Type B pancreatic cell (in vitro differentiated cells): ENCODE measurements at regions not wholly inside any gene's neighbourhood (a gene's known extent, or its start where the extent isn't known, plus 50 kb on each side); places are given as distances from the start of the nearest gene placed in this dataset.
"Not testable (repeated sequence)": the region's sequence is repeated elsewhere in the genome, so short reads cannot be mapped to it uniquely, and the experiment has no call there.

Experiments
- DNase-seq: peaks from one replicate; pipeline ENCODE4 v3.0.0; 2021; ENCODE audit warnings: mixed read lengths; ENCODE audit not compliant: unreplicated experiment; ENCODE audit errors: extremely low spot score
- H3K27ac Mint-ChIP-seq: 2 replicates; pipeline ENCODE4 v1.8.0; 2021; ENCODE audit warnings: mild to moderate bottlenecking, mixed read lengths
- H3K27me3 Mint-ChIP-seq: 2 replicates; pipeline ENCODE4 v1.8.0; 2021; ENCODE audit warnings: mixed read lengths
- H3K36me3 Mint-ChIP-seq: 2 replicates; pipeline ENCODE4 v1.8.0; 2021; ENCODE audit warnings: mixed read lengths
- H3K4me1 Mint-ChIP-seq: one replicate; pipeline ENCODE4 v1.8.0; 2021; ENCODE audit warnings: mixed read lengths; ENCODE audit not compliant: unreplicated experiment
- H3K4me3 Mint-ChIP-seq: 2 replicates; pipeline ENCODE4 v1.8.0; 2021; ENCODE audit warnings: mild to moderate bottlenecking, mixed read lengths
- H3K9me3 Mint-ChIP-seq: 2 replicates; pipeline ENCODE4 v1.8.0; 2021; ENCODE audit warnings: mixed read lengths
- CTCF ChIP-seq: fragments of 200-600 bp; sonication (generic); conservative IDR thresholded peaks from 2 replicates; pipeline ENCODE4 v1.5.0; 2021; ENCODE audit warnings: antibody characterized with exemption, mild to moderate bottlenecking

GRCh38 chr6:133129556-133129955 is 111.6 kb upstream of the EYA4 start:
- H3K27ac Mint-ChIP-seq, result no peak overlapping the region
- H3K27me3 Mint-ChIP-seq, result no peaks in the 10 kb centered on the region
- no peak overlapping the region for H3K4me3 Mint-ChIP-seq
- no peak for DNase-seq
- no peak for TF ChIP-seq CTCF
- no peaks in the 10 kb centered on the region for H3K36me3 Mint-ChIP-seq
- peaks cover 18% of the 10 kb centered on the region for H3K4me1 Mint-ChIP-seq
- no peaks in the 10 kb centered on the region for H3K9me3 Mint-ChIP-seq

- no peaks in the 10 kb centered on the region for H3K9me3 Mint-ChIP-seq
- no peaks in the 10 kb centered on the region for H3K36me3 Mint-ChIP-seq
- H3K4me1 Mint-ChIP-seq, result peaks cover 18% of the 10 kb centered on the region
- no peak for DNase-seq
- H3K27me3 Mint-ChIP-seq, result no peaks in the 10 kb centered on the region
- TF ChIP-seq CTCF, result no peak
- H3K4me3 Mint-ChIP-seq, result no peak overlapping the region
- H3K27ac Mint-ChIP-seq, result no peak overlapping the region
Observed at GRCh38 chr6:133130863-133131262, 110.3 kb upstream of the EYA4 start.

- DNase-seq, result no peak
- peak overlapping the region; percentile 34 for H3K4me3 Mint-ChIP-seq
- peaks cover 23% of the 10 kb centered on the region for H3K4me1 Mint-ChIP-seq
- no peaks in the 10 kb centered on the region for H3K36me3 Mint-ChIP-seq
- no peak for TF ChIP-seq CTCF
- no peaks in the 10 kb centered on the region for H3K9me3 Mint-ChIP-seq
- peak overlapping the region; percentile 28 for H3K27ac Mint-ChIP-seq
- no peaks in the 10 kb centered on the region for H3K27me3 Mint-ChIP-seq
Observed at GRCh38 chr6:133131621-133132465, 109.3 kb upstream of the EYA4 start.

- Mint-ChIP-seq H3K27me3 (no peaks in the 10 kb centered on the region), H3K4me3 (peak overlapping the region; percentile 3), H3K4me1 (peaks cover 23% of the 10 kb centered on the region), H3K27ac (peak overlapping the region; percentile 28), H3K36me3 (no peaks in the 10 kb centered on the region), H3K9me3 (no peaks in the 10 kb centered on the region)
- TF ChIP-seq CTCF, result no peak
- no peak for DNase-seq
Observed at GRCh38 chr6:133132466-133132971, 108.6 kb upstream of the EYA4 start.

GRCh38 chr6:133136177-133136880 is 104.8 kb upstream of the EYA4 start:
- Mint-ChIP-seq H3K36me3 (no peaks in the 10 kb centered on the region), H3K27me3 (peaks cover 3% of the 10 kb centered on the region), H3K9me3 (no peaks in the 10 kb centered on the region), H3K4me1 (peaks cover 23% of the 10 kb centered on the region), H3K27ac (no peak overlapping the region), H3K4me3 (no peak overlapping the region)
- TF ChIP-seq CTCF, result no peak
- no peak for DNase-seq

GRCh38 chr6:133147470-133148184 is 93.5 kb upstream of the EYA4 start:
- not testable (repeated sequence) for DNase-seq, H3K4me1 Mint-ChIP-seq, H3K36me3 Mint-ChIP-seq, H3K27me3 Mint-ChIP-seq, H3K4me3 Mint-ChIP-seq, H3K27ac Mint-ChIP-seq
- H3K9me3 Mint-ChIP-seq, result peaks cover 11% of the 10 kb centered on the region
